Right lobe of liver (tissue), 6 donors: ENCODE measurements at regions not wholly inside any gene's neighbourhood (a gene's known extent, or its start where the extent isn't known, plus 50 kb on each side); places are given as distances from the start of the nearest gene placed in this dataset.
"Not testable (repeated sequence)": the region's sequence is repeated elsewhere in the genome, so short reads cannot be mapped to it uniquely, and the experiment has no call there.

Experiments used
- ATAC-seq, 4 donors: fragments of 200-7000 bp; cut with Tn5 transposase; one replicate each; pipeline ENCODE4 v1.9.1; 2020; ENCODE audit warnings: mild to moderate bottlenecking in 4 of 4, moderate library complexity in 4 of 4
- DNase-seq, 3 donors: peaks; one replicate each; pipeline ENCODE4 v3.0.0-alpha.2; 2020
- H3K27ac ChIP-seq, 3 donors: fragments of 200-600 bp; one replicate each; pipeline ENCODE4 v1.8.0; 2022
- H3K27me3 ChIP-seq, 2 donors: fragments of 200-600 bp; one replicate each; pipeline ENCODE4 v1.8.0; 2022
- H3K36me3 ChIP-seq, 4 donors: fragments of 200-600 bp; sonication (generic) in 1 of 4; one replicate each; pipeline versions ENCODE4 v1.5.1 to v1.8.0; 2017 to 2022; ENCODE audit warnings: control low read depth in 1 of 4
- H3K4me1 ChIP-seq, 4 donors: fragments of 200-600 bp; sonication (generic) in 1 of 4; one replicate each; pipeline versions ENCODE4 v1.5.1 to v1.8.0; 2017 to 2022; ENCODE audit warnings: control low read depth in 1 of 4
- H3K4me3 ChIP-seq, 3 donors: fragments of 200-600 bp; one replicate each; pipeline ENCODE4 v1.8.0; 2022
- H3K9me3 ChIP-seq, 4 donors: fragments of 200-600 bp; sonication (generic) in 1 of 4; one replicate each; pipeline versions ENCODE4 v1.5.1 to v1.8.0; 2017 to 2022; ENCODE audit warnings: control low read depth in 1 of 4
- CTCF ChIP-seq, 4 donors: fragments of 200-600 bp in 3 of 4; fragments of 450-650 bp in 1 of 4; IDR thresholded peaks; one replicate each; pipeline versions ENCODE4 v1.5.1 to v1.8.0; 2016 to 2022; ENCODE audit warnings: antibody characterized with exemption in 4 of 4, mild to moderate bottlenecking in 2 of 4
- POLR2A ChIP-seq: fragments of 450-650 bp; IDR thresholded peaks from one replicate; pipeline ENCODE4 v1.6.1; 2017; ENCODE audit warnings: antibody characterized with exemption, mild to moderate bottlenecking
- WGBS: methylation state at CpG from one replicate; pipeline ENCODE4 v1.1.6; 2018; ENCODE audit warnings: low coverage, low lambda C conversion rate; ENCODE audit not compliant: insufficient coverage; ENCODE audit errors: missing lambda C conversion rate; 5-methylcytosine and 5-hydroxymethylcytosine counted together
- intact Hi-C, 2 donors: fragments of 100-400 bp; cut with DNase I; formaldehyde crosslinking; loops; one replicate each; pipeline versions ENCODE4 v1.11.2 to v1.14.1; 2022
- donor health status: DM: no; HTN: yes; CAD: no.
- donor health status: DM: no; HTN: no; CAD: no.
- donor health status: DM: no; HTN: no; CAD: no.
- donor health status: DM: no; HTN: yes; CAD: no.
- donor health status: DM: no; HTN: yes; CAD: no.

- Histone ChIP-seq H3K27me3 (no peaks in the 10 kb centered on the region), H3K4me3 (no peak overlapping the region), H3K9me3 (no peaks in the 10 kb centered on the region), H3K36me3 (no peaks in the 10 kb centered on the region), H3K4me1 (no peaks in the 10 kb centered on the region), H3K27ac (no peak overlapping the region)
- intact Hi-C loops, result no loop called here
- no peak for ATAC-seq
- no peak for DNase-seq
- no peak for TF ChIP-seq POLR2A
- no peak for TF ChIP-seq CTCF (IDR thresholded peaks at IDR 0.05)
- WGBS, result 47% methylated on average over 3 of the region's 3 CpGs
These were observed 283.6 kb downstream of the ABCC12 start for GRCh38 chr16:47872225-47872624.

GRCh38 chr16:47866423-47866822 is 289.4 kb downstream of the ABCC12 start:
- intact Hi-C loops, result no loop called here
- WGBS, result 16% methylated on average over 4 of the region's 4 CpGs
- no peak for ATAC-seq

GRCh38 chr16:47865337-47865855 is 290.4 kb downstream of the ABCC12 start:
- WGBS, result 42% methylated on average over 3 of the region's 3 CpGs
- no peak for TF ChIP-seq POLR2A
- TF ChIP-seq CTCF (IDR thresholded peaks at IDR 0.05), result no peak

More at GRCh38 chr16:47866423-47866822, 289.4 kb downstream of the ABCC12 start:
- no peaks in the 10 kb centered on the region for H3K36me3 ChIP-seq
- H3K9me3 ChIP-seq, result no peaks in the 10 kb centered on the region
- no peak overlapping the region for H3K4me3 ChIP-seq
- H3K27me3 ChIP-seq, result no peaks in the 10 kb centered on the region
- DNase-seq, result no peak
- no peak overlapping the region for H3K27ac ChIP-seq
- TF ChIP-seq CTCF (IDR thresholded peaks at IDR 0.05), result no peak
- no peak for TF ChIP-seq POLR2A
- H3K4me1 ChIP-seq, result no peaks in the 10 kb centered on the region

GRCh38 chr16:47864262-47864661 is 291.5 kb downstream of the ABCC12 start:
- ATAC-seq, H3K9me3 ChIP-seq, DNase-seq, H3K27ac ChIP-seq, H3K36me3 ChIP-seq, intact Hi-C loops, H3K4me1 ChIP-seq, H3K27me3 ChIP-seq, H3K4me3 ChIP-seq: not testable (repeated sequence)
- 6% methylated on average over 3 of the region's 6 CpGs for WGBS

More at GRCh38 chr16:47865337-47865855, 290.4 kb downstream of the ABCC12 start:
- no peak for ATAC-seq
- no peaks in the 10 kb centered on the region for H3K27me3 ChIP-seq
- H3K9me3 ChIP-seq, result no peaks in the 10 kb centered on the region
- H3K27ac ChIP-seq, result no peak overlapping the region
- no peaks in the 10 kb centered on the region for H3K4me1 ChIP-seq
- no peaks in the 10 kb centered on the region for H3K36me3 ChIP-seq
- intact Hi-C loops, result no loop called here
- no peak overlapping the region for H3K4me3 ChIP-seq
- DNase-seq, result no peak

GRCh38 chr16:47861999-47862398 is 293.8 kb downstream of the ABCC12 start:
- no peak overlapping the region for H3K27ac ChIP-seq
- H3K9me3 ChIP-seq, result no peaks in the 10 kb centered on the region
- ATAC-seq (no peak), DNase-seq (no peak)
- no peaks in the 10 kb centered on the region for H3K27me3 ChIP-seq
- TF ChIP-seq POLR2A (no peak), CTCF (IDR thresholded peaks at IDR 0.05) (no peak)
- 90% methylated on average over 7 of the region's 8 CpGs for WGBS
- no peak overlapping the region for H3K4me3 ChIP-seq
- intact Hi-C loops, result no loop called here
- H3K4me1 ChIP-seq, result no peaks in the 10 kb centered on the region
- no peaks in the 10 kb centered on the region for H3K36me3 ChIP-seq
